ENCODE measurements at regions not wholly inside any gene's neighbourhood (a gene's known extent, or its start where the extent isn't known, plus 50 kb on each side); places are given as distances from the start of the nearest gene placed in this dataset.

- TF ChIP-seq POLR2A (IDR thresholded peaks at IDR 0.05; ENCODE audit: low read depth) (no peak), CTCF (IDR thresholded peaks at IDR 0.05) (no peak), EP300 (IDR thresholded peaks at IDR 0.05) (no peak), POLR2AphosphoS5 (IDR thresholded peaks at IDR 0.05) (no peak)
Observed at GRCh38 chr3:193787496-193787870, 194.5 kb downstream of the OPA1 start.
